Mesendoderm (in vitro differentiated cells): ENCODE measurements at regions not wholly inside any gene's neighbourhood (a gene's known extent, or its start where the extent isn't known, plus 50 kb on each side); places are given as distances from the start of the nearest gene placed in this dataset.
"Not testable (repeated sequence)": the region's sequence is repeated elsewhere in the genome, so short reads cannot be mapped to it uniquely, and the experiment has no call there.

Experiments used
- DNase-seq: peaks from one replicate; pipeline ENCODE4 v3.0.0; 2013
- H2AK5ac ChIP-seq: 2 replicates; pipeline ENCODE4 v1.6.1; 2013; ENCODE audit warnings: low read length, inconsistent platforms
- H2BK120ac ChIP-seq: 2 replicates; pipeline ENCODE4 v1.6.1; 2013; ENCODE audit warnings: low read depth, mild to moderate bottlenecking, low read length, moderate library complexity, mixed read lengths
- H2BK15ac ChIP-seq: replicated peaks from 2 replicates; pipeline ENCODE4 v1.6.1; 2013; ENCODE audit warnings: low read depth, mild to moderate bottlenecking, moderate library complexity
- H2BK5ac ChIP-seq: 2 replicates; pipeline ENCODE4 v1.6.1; 2013; ENCODE audit warnings: low read length, inconsistent platforms
- H3K18ac ChIP-seq: 2 replicates; pipeline ENCODE4 v1.6.1; 2013; ENCODE audit warnings: mild to moderate bottlenecking, low read length, mixed read lengths
- H3K23ac ChIP-seq: one replicate; pipeline ENCODE4 v1.6.1; 2013; ENCODE audit warnings: low read length
- H3K27ac ChIP-seq: 2 replicates; pipeline ENCODE4 v1.5.1; 2013; ENCODE audit warnings: low read depth, mild to moderate bottlenecking, inconsistent platforms, low read length, moderate library complexity
- H3K27me3 ChIP-seq: 2 replicates; pipeline ENCODE4 v1.6.1; 2013; ENCODE audit warnings: low read length, control low read depth, mild to moderate bottlenecking, inconsistent platforms; ENCODE audit not compliant: insufficient read depth, poor library complexity
- H3K36me3 ChIP-seq: 2 replicates; pipeline ENCODE4 v1.6.1; 2013; ENCODE audit warnings: low read length, inconsistent platforms; ENCODE audit not compliant: control insufficient read depth, insufficient read depth
- H3K4ac ChIP-seq: one replicate; pipeline ENCODE4 v1.6.1; 2013; ENCODE audit warnings: low read depth, mild to moderate bottlenecking, low read length, moderate library complexity
- H3K4me1 ChIP-seq: 2 replicates; pipeline ENCODE4 v1.6.1; 2013; ENCODE audit warnings: low read depth, low read length, inconsistent platforms; ENCODE audit not compliant: control insufficient read depth
- H3K4me2 ChIP-seq: 2 replicates; pipeline ENCODE4 v1.6.1; 2013; ENCODE audit warnings: low read length
- H3K4me3 ChIP-seq: 2 replicates; pipeline ENCODE4 v1.5.1; 2013; ENCODE audit warnings: mild to moderate bottlenecking, low read length
- H3K56ac ChIP-seq: one replicate; pipeline ENCODE4 v1.6.1; 2013; ENCODE audit warnings: low read length
- H3K79me1 ChIP-seq: 2 replicates; pipeline ENCODE4 v1.6.1; 2013; ENCODE audit warnings: low read length, inconsistent platforms
- H3K79me2 ChIP-seq: 2 replicates; pipeline ENCODE4 v1.6.1; 2013; ENCODE audit warnings: mild to moderate bottlenecking, low read length; ENCODE audit not compliant: control insufficient read depth, insufficient read depth
- H3K9ac ChIP-seq: 2 replicates; pipeline ENCODE4 v1.6.1; 2013; ENCODE audit warnings: low read length, inconsistent platforms
- H4K5ac ChIP-seq: one replicate; pipeline ENCODE4 v1.6.1; 2013; ENCODE audit warnings: low read length
- H4K8ac ChIP-seq: one replicate; pipeline ENCODE4 v1.6.1; 2013; ENCODE audit warnings: low read depth, mild to moderate bottlenecking, control low read depth, low read length, moderate library complexity
- WGBS: extraction: QIAGEN DNeasy Blood & Tissue Kit; methylation state at CpG from one replicate; pipeline ENCODE4 v1.1.7; 2013; ENCODE audit warnings: low lambda C conversion rate, missing lambda C conversion rate; ENCODE audit not compliant: insufficient coverage; ENCODE audit errors: extremely low coverage; 5-methylcytosine and 5-hydroxymethylcytosine counted together

DNA sequence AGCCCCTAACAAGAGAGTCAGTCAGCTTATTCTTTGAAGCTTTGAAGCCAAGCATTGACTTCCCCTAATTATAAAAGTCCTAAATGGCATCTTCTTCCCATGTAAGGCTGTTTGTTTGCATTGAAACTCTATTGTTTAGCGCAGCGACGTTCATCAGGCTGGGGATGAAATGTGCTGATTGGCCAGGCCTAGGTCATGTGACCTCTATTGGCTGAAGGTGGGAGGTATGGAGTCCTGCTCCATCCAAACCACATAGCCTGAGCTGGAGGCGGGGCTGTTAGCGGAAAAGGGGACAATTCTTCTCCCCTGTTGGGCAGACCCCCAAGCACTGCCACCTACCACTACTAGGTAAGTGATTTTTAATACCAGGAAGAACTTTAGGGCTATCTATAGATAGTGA, 145.3 kb upstream of the PRR23C start:
- H3K9ac ChIP-seq: no peak overlapping the region
- whole genome bisulfite sequencing: no CpG with 5 or more reads among the region's 5 CpGs
- no peak overlapping the region for H3K18ac ChIP-seq
- H3K36me3 ChIP-seq: no peaks in the 10 kb centered on the region
- H4K5ac ChIP-seq: no peak overlapping the region
- no peaks in the 10 kb centered on the region for H3K4me1 ChIP-seq
- no peak overlapping the region for H3K23ac ChIP-seq
- H3K4ac ChIP-seq: no peak overlapping the region
- H3K27me3 ChIP-seq: no peaks in the 10 kb centered on the region
- H2BK5ac ChIP-seq: no peak overlapping the region
- no peak overlapping the region for H2BK120ac ChIP-seq
- H3K79me2 ChIP-seq: no peaks in the 10 kb centered on the region
- H4K8ac ChIP-seq: no peak overlapping the region
- no peak overlapping the region for H3K56ac ChIP-seq
- no peak for DNase-seq
- no peak overlapping the region for H2AK5ac ChIP-seq
- H3K27ac ChIP-seq: no peak overlapping the region
- H3K4me3 ChIP-seq: no peak overlapping the region
- no peak overlapping the region for H3K4me2 ChIP-seq
- no peak overlapping the region for H2BK15ac ChIP-seq
- no peaks in the 10 kb centered on the region for H3K79me1 ChIP-seq

DNA sequence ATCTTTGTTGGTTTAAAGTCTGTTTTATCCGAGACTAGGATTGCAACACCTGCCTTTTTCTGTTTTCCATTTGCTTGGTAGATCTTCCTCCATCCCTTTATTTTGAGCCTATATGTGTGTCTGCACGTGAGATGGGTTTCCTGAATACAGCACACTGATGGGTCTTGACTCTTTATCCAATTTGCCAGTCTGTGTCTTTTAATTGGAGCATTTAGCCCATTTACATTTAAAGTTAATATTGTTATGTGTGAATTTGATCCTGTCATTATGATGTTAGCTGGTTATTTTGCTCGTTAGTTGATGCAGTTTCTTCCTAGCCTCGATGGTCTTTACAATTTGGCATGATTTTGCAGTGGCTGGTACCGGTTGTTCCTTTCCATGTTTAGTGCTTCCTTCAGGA, 149.4 kb upstream of the MRPS22 start:
- not testable (repeated sequence) for H4K8ac ChIP-seq, H3K4ac ChIP-seq, H3K56ac ChIP-seq, H3K4me3 ChIP-seq, H3K23ac ChIP-seq, H3K18ac ChIP-seq, H3K27ac ChIP-seq, DNase-seq, H2AK5ac ChIP-seq, H3K4me2 ChIP-seq, H3K4me1 ChIP-seq, H2BK120ac ChIP-seq, H3K79me2 ChIP-seq, H3K79me1 ChIP-seq, H3K9ac ChIP-seq, H3K27me3 ChIP-seq, H4K5ac ChIP-seq, H2BK15ac ChIP-seq, H3K36me3 ChIP-seq, H2BK5ac ChIP-seq
- WGBS: no CpG with 5 or more reads among the region's 5 CpGs

DNA sequence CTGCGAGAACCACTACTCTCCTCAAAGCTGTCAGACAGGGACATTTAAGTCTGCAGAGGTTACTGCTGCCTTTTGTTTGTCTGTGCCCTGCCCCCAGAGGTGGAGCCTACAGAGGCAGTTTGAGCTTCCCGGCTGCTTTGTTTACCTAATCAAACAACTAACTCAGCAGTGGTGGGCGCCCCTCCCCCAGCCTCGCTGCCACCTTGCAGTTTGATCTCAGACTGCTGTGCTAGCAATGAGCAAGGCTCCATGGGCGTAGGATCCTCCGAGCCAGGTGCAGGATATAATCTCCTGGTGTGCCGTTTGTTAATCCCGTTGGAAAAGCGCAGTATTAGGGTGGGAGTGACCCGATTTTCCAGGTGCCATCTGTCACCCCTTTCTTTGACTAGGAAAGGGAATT, 147.7 kb upstream of the MRPS22 start:
- H3K79me2 ChIP-seq, H3K4me2 ChIP-seq, H3K4me1 ChIP-seq, H2BK120ac ChIP-seq, H4K5ac ChIP-seq, H4K8ac ChIP-seq, H3K4me3 ChIP-seq, H2BK5ac ChIP-seq, H3K18ac ChIP-seq, H3K27me3 ChIP-seq, H3K27ac ChIP-seq, H2BK15ac ChIP-seq, H3K56ac ChIP-seq, H3K23ac ChIP-seq, H3K9ac ChIP-seq, H2AK5ac ChIP-seq, H3K79me1 ChIP-seq, H3K4ac ChIP-seq, H3K36me3 ChIP-seq, DNase-seq: not testable (repeated sequence)
- no CpG with 5 or more reads among the region's 10 CpGs for WGBS

DNA sequence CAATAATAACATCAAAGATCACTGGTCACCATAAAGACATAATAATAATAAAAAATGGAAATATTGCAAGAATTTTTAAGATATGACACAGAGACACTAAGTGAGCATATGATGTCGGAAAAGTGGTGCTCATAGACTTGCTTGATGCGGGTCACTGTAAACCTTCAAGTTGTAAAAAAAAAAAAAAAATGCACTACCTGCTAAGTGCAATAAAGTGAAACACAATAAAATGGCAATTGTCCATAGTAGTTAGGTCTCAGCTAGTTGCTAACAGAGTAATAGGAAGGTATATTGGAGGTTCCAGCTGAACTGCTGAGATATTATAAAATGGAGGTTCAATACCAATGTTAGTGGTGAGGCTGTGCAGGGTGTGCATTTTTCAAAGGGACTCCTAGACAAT, 146.6 kb upstream of the MRPS22 start:
- Histone ChIP-seq H3K4me1 (no peaks in the 10 kb centered on the region), H3K18ac (no peak overlapping the region), H3K56ac (no peak overlapping the region), H2BK120ac (no peak overlapping the region), H3K79me1 (no peaks in the 10 kb centered on the region), H3K36me3 (no peaks in the 10 kb centered on the region), H3K27me3 (no peaks in the 10 kb centered on the region), H3K4me2 (no peak overlapping the region), H2BK15ac (no peak overlapping the region), H3K79me2 (no peaks in the 10 kb centered on the region), H4K8ac (no peak overlapping the region), H3K4ac (no peak overlapping the region), H3K23ac (no peak overlapping the region), H2AK5ac (no peak overlapping the region), H2BK5ac (no peak overlapping the region), H3K4me3 (no peak overlapping the region), H3K9ac (no peak overlapping the region), H3K27ac (no peak overlapping the region), H4K5ac (no peak overlapping the region)
- no peak for DNase-seq
- WGBS: no CpG with 5 or more reads among the region's 2 CpGs

DNA sequence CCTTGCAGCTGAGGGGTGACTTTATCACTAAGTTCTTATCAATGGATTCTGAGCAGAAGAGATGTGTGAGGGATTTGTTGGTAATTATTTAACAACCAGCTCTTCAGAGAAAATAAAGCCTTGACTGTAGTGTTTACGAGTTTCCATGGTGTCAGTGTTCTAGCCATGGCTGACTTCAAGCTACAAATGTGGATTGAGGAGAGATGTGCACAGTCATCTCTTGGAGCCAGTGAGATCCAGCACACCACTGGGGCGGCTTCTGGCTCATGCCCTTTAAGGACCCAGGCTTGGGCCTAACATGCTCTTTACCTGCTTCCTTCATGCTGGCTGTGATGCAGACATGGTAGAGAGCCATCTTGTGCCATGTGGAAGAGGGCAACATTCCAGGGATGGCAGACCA, 145.6 kb upstream of the MRPS22 start:
- H3K79me2 ChIP-seq: no peaks in the 10 kb centered on the region
- H2BK120ac ChIP-seq: no peak overlapping the region
- H3K9ac ChIP-seq: no peak overlapping the region
- no CpG with 5 or more reads among the region's 2 CpGs for WGBS
- H3K18ac ChIP-seq: no peak overlapping the region
- no peak overlapping the region for H4K5ac ChIP-seq
- no peak overlapping the region for H2AK5ac ChIP-seq
- no peak overlapping the region for H3K4me3 ChIP-seq
- no peaks in the 10 kb centered on the region for H3K79me1 ChIP-seq
- peak; percentile 6 for DNase-seq
- H3K36me3 ChIP-seq: no peaks in the 10 kb centered on the region
- no peaks in the 10 kb centered on the region for H3K4me1 ChIP-seq
- H2BK5ac ChIP-seq: no peak overlapping the region
- H4K8ac ChIP-seq: no peak overlapping the region
- no peak overlapping the region for H3K23ac ChIP-seq
- H3K4me2 ChIP-seq: no peak overlapping the region
- H3K27ac ChIP-seq: no peak overlapping the region
- no peak overlapping the region for H3K56ac ChIP-seq
- H2BK15ac ChIP-seq: no peak overlapping the region
- no peaks in the 10 kb centered on the region for H3K27me3 ChIP-seq
- H3K4ac ChIP-seq: no peak overlapping the region

DNA sequence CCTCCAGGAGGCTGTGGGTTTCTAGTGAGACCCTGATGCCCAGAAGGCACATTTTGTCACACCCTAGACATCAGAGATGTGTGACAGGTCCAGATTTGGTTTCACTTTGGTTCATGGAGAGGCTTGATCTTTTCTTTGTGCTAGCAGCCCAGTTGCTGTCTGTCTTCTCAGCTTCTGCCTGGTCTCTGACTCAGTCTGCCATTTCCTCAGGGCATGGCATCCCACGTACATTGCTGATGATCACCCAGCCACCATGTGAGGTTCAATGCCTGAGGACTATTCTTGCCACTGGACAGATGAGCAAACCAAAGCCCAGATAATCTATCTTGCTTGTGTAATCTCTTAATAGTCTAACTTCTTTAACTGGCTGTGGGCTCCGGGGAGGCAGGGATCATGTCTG, 144.9 kb upstream of the MRPS22 start:
- no peak overlapping the region for H4K8ac ChIP-seq
- no peaks in the 10 kb centered on the region for H3K27me3 ChIP-seq
- H3K27ac ChIP-seq: no peak overlapping the region
- no peaks in the 10 kb centered on the region for H3K4me1 ChIP-seq
- no peaks in the 10 kb centered on the region for H3K79me1 ChIP-seq
- no CpG with 5 or more reads among the region's 2 CpGs for WGBS
- no peak overlapping the region for H2BK120ac ChIP-seq
- H2BK15ac ChIP-seq: no peak overlapping the region
- no peaks in the 10 kb centered on the region for H3K36me3 ChIP-seq
- H3K4ac ChIP-seq: no peak overlapping the region
- H3K79me2 ChIP-seq: no peaks in the 10 kb centered on the region
- H2AK5ac ChIP-seq: no peak overlapping the region
- H3K4me3 ChIP-seq: no peak overlapping the region
- DNase-seq: no peak
- H3K23ac ChIP-seq: no peak overlapping the region
- H2BK5ac ChIP-seq: no peak overlapping the region
- H3K56ac ChIP-seq: no peak overlapping the region
- no peak overlapping the region for H4K5ac ChIP-seq
- H3K4me2 ChIP-seq: no peak overlapping the region
- no peak overlapping the region for H3K18ac ChIP-seq
- H3K9ac ChIP-seq: no peak overlapping the region
